DND-41 (cell line): ENCODE measurements at regions not wholly inside any gene's neighbourhood (a gene's known extent, or its start where the extent isn't known, plus 50 kb on each side); places are given as distances from the start of the nearest gene placed in this dataset.

Source experiments
- ATAC-seq: fragments of 200-7000 bp; cut with Tn5 transposase; 3 replicates; pipeline ENCODE4 v1.9.1; 2021; ENCODE audit warnings: low read depth; ENCODE audit not compliant: insufficient read depth
- DNase-seq: peaks from one replicate; pipeline ENCODE4 v3.0.0-alpha.2; 2020
- H2AFZ ChIP-seq: 2 replicates; pipeline ENCODE4 v1.6.0; 2012; ENCODE audit warnings: low read depth, low read length
- H3K27ac ChIP-seq: 2 replicates; pipeline ENCODE4 v1.5.1; 2012; ENCODE audit warnings: low read length, inconsistent platforms
- H3K27me3 ChIP-seq: fragments of 200-600 bp; sonication (generic); 2 replicates; pipeline ENCODE4 v1.6.0; 2012; ENCODE audit warnings: low read length, mild to moderate bottlenecking, inconsistent platforms; ENCODE audit not compliant: insufficient read depth, poor library complexity
- H3K36me3 ChIP-seq: 2 replicates; pipeline ENCODE4 v1.5.1; 2012; ENCODE audit warnings: low read length, inconsistent platforms; ENCODE audit not compliant: insufficient read depth
- H3K4me1 ChIP-seq: 2 replicates; pipeline ENCODE4 v1.5.1; 2012; ENCODE audit warnings: mild to moderate bottlenecking, low read length; ENCODE audit not compliant: insufficient read depth
- H3K4me2 ChIP-seq: 2 replicates; pipeline ENCODE4 v1.6.0; 2012; ENCODE audit warnings: mild to moderate bottlenecking, moderate library complexity, low read length, inconsistent platforms; ENCODE audit not compliant: insufficient read depth
- H3K4me3 ChIP-seq, 2 experiments: fragments of 200-600 bp in 1 of 2; shearing (Covaris generic) in 1 of 2; 2 replicates each; pipeline ENCODE4 v1.5.1; 2012 to 2016; ENCODE audit warnings: inconsistent platforms in 2 of 2, low read length in 2 of 2, mild to moderate bottlenecking in 2 of 2, low read depth in 1 of 2, moderate library complexity in 1 of 2
- H3K79me2 ChIP-seq: 2 replicates; pipeline ENCODE4 v1.6.0; 2012; ENCODE audit warnings: low read length, inconsistent platforms; ENCODE audit not compliant: insufficient read depth
- H3K9ac ChIP-seq: 2 replicates; pipeline ENCODE4 v1.6.0; 2012; ENCODE audit warnings: low read depth, mild to moderate bottlenecking, inconsistent platforms, low read length, moderate library complexity
- H3K9me3 ChIP-seq: 2 replicates; pipeline ENCODE4 v1.5.1; 2012; ENCODE audit warnings: low read length, moderate library complexity, mild to moderate bottlenecking, inconsistent platforms; ENCODE audit not compliant: insufficient read depth, severe bottlenecking
- H4K20me1 ChIP-seq: 2 replicates; pipeline ENCODE4 v1.6.0; 2012; ENCODE audit warnings: low read length; ENCODE audit not compliant: insufficient read depth
- EZH2 ChIP-seq: IDR thresholded peaks from 3 replicates; pipeline ENCODE4 v1.6.1; 2012; ENCODE audit warnings: borderline replicate concordance, low read depth, mild to moderate bottlenecking, moderate library complexity, low read length, inconsistent platforms; ENCODE audit not compliant: severe bottlenecking
- TF ChIP-seq, protein P1 (sequence below): IDR thresholded peaks from 2 replicates; pipeline ENCODE4 v1.5.1; 2012; ENCODE audit warnings: borderline replicate concordance, low read length, moderate library complexity, mild to moderate bottlenecking; ENCODE audit not compliant: poor library complexity, severe bottlenecking; ENCODE audit errors: extremely low read depth

GRCh38 chr1:81592233-81592632 is 208.5 kb upstream of the ADGRL2 start:
- H3K79me2 ChIP-seq, result no peaks in the 10 kb centered on the region
- H3K27ac ChIP-seq, result no peak overlapping the region
- no peak overlapping the region for H3K9ac ChIP-seq
- no peaks in the 10 kb centered on the region for H3K27me3 ChIP-seq
- H3K4me1 ChIP-seq, result no peaks in the 10 kb centered on the region
- H3K9me3 ChIP-seq, result no peaks in the 10 kb centered on the region
- H3K4me3 ChIP-seq, result no peak overlapping the region
- DNase-seq, result no peak
- ATAC-seq, result no peak
- H3K4me2 ChIP-seq, result no peak overlapping the region
- H3K36me3 ChIP-seq, result no peaks in the 10 kb centered on the region
- H2AFZ ChIP-seq, result no peak overlapping the region
- no peaks in the 10 kb centered on the region for H4K20me1 ChIP-seq
- TF ChIP-seq, protein P1, sequence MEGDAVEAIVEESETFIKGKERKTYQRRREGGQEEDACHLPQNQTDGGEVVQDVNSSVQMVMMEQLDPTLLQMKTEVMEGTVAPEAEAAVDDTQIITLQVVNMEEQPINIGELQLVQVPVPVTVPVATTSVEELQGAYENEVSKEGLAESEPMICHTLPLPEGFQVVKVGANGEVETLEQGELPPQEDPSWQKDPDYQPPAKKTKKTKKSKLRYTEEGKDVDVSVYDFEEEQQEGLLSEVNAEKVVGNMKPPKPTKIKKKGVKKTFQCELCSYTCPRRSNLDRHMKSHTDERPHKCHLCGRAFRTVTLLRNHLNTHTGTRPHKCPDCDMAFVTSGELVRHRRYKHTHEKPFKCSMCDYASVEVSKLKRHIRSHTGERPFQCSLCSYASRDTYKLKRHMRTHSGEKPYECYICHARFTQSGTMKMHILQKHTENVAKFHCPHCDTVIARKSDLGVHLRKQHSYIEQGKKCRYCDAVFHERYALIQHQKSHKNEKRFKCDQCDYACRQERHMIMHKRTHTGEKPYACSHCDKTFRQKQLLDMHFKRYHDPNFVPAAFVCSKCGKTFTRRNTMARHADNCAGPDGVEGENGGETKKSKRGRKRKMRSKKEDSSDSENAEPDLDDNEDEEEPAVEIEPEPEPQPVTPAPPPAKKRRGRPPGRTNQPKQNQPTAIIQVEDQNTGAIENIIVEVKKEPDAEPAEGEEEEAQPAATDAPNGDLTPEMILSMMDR, result no peak
- no peak for TF ChIP-seq EZH2

- Histone ChIP-seq H3K36me3 (no peaks in the 10 kb centered on the region), H2AFZ (no peak overlapping the region), H3K27me3 (no peaks in the 10 kb centered on the region), H3K79me2 (no peaks in the 10 kb centered on the region), H3K27ac (no peak overlapping the region), H3K4me3 (no peak overlapping the region), H3K4me1 (no peaks in the 10 kb centered on the region), H3K9me3 (no peaks in the 10 kb centered on the region), H3K4me2 (no peak overlapping the region), H3K9ac (no peak overlapping the region), H4K20me1 (no peaks in the 10 kb centered on the region)
- DNase-seq, result no peak
- no peak for TF ChIP-seq EZH2
- TF ChIP-seq, protein P1, result no peak
- ATAC-seq, result no peak
These were observed 210.6 kb upstream of the ADGRL2 start for GRCh38 chr1:81590171-81590570.

DNA sequence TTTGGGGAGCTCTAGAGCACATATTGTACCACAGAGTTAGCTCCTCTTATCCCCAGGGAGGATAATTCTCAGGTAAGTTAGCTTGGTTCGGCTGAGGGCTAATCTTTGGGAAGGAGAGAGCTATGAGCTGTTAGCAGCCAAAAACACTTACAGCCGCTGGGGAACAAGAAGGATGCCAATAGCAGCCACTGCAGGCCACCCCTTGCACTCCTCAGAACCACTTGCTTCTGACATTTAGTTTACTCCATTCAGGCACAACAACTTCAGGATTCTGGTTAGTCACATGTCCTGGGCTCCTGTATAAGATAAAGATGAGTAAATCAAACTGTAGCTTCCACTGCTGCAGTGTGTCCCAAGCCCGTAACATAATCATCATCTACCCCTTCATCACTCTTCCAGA is 212.6 kb upstream of the ADGRL2 start:
- no peak for TF ChIP-seq EZH2
- TF ChIP-seq, protein P1, result no peak
- Histone ChIP-seq H3K4me2 (no peak overlapping the region), H2AFZ (no peak overlapping the region), H3K9ac (no peak overlapping the region), H3K4me1 (no peaks in the 10 kb centered on the region), H3K27me3 (no peaks in the 10 kb centered on the region), H3K36me3 (no peaks in the 10 kb centered on the region), H3K9me3 (no peaks in the 10 kb centered on the region), H3K79me2 (no peaks in the 10 kb centered on the region), H4K20me1 (no peaks in the 10 kb centered on the region), H3K4me3 (no peak overlapping the region), H3K27ac (no peak overlapping the region)
- no peak for DNase-seq
- no peak for ATAC-seq

DNA sequence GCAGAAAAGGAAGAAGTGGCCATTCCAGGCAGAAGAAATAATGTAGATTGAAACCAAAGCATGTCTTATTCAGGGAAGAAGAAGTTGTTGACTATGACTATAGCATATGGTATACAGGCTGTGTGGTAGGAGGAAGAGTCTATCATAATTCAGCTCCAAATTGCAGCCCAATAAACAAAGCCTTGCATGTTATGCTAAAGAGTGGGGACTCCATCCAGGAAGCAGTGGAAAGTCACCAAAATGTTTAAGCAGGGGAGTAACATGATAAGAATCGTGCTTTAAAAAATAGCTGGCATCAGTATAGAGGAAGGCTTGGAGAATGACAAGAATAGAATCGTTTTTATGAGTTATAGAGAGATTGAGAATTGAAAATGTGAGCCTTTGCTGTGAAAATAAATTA is 213.3 kb upstream of the ADGRL2 start:
- no peak overlapping the region for H3K27ac ChIP-seq
- TF ChIP-seq, protein P1, result no peak
- TF ChIP-seq EZH2, result no peak
- H2AFZ ChIP-seq, result no peak overlapping the region
- DNase-seq (no peak), ATAC-seq (no peak)
- H3K4me3 ChIP-seq, result no peak overlapping the region
- no peaks in the 10 kb centered on the region for H3K36me3 ChIP-seq
- H3K27me3 ChIP-seq, result no peaks in the 10 kb centered on the region
- H3K79me2 ChIP-seq, result no peaks in the 10 kb centered on the region
- H4K20me1 ChIP-seq, result no peaks in the 10 kb centered on the region
- H3K9me3 ChIP-seq, result no peaks in the 10 kb centered on the region
- no peak overlapping the region for H3K4me2 ChIP-seq
- no peak overlapping the region for H3K9ac ChIP-seq
- H3K4me1 ChIP-seq, result no peaks in the 10 kb centered on the region
